NCI-H187 treated with DMSO at 0.1 percent for 48 hours (cell line): ENCODE measurements at regions not wholly inside any gene's neighbourhood (a gene's known extent, or its start where the extent isn't known, plus 50 kb on each side); places are given as distances from the start of the nearest gene placed in this dataset.

Experiments
- DNase-seq: peaks from one replicate; lab custom pipeline; 2025; lab: John Stamatoyannopoulos, UW

DNA sequence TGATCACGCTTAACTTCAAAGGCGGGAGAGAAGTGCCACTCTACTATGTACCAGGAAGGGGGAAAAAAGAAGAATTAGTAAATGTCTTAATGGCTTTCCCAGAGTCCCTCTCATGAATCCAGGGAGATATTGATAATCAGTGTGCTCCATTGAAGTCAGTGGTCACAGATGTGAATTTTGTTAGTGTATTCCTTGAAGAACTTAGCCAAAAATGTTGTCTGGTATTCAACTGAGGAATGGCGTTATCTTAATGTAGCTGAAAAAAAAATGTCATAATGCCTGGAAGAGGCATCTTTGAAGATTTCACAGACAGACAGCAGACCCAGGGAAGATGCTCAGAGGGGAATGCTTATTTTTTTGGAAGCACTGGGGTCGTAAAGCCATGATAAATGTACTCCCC, 250.4 kb downstream of the WDR11 start:
- no peak for DNase-seq

DNA sequence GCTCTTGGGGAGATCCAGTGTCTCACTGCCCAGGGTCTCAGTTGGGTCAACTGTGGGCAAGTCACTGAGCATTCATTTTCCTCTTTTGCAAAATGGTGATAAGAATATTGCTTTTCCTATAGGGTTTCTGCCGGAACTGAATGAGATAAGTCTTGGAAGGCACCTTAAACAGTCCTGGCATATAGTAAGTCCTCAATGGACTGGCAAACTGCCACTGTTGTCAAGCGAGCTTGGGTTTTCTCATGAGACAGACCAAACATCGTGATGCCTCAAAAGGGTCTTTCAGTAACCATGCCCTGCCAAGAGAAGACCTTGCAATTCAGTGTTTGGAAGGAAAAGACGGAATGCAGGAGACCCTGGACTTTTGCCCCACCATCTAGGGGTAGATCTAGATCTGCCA, 251.5 kb downstream of the WDR11 start:
- DNase-seq, result no peak

DNA sequence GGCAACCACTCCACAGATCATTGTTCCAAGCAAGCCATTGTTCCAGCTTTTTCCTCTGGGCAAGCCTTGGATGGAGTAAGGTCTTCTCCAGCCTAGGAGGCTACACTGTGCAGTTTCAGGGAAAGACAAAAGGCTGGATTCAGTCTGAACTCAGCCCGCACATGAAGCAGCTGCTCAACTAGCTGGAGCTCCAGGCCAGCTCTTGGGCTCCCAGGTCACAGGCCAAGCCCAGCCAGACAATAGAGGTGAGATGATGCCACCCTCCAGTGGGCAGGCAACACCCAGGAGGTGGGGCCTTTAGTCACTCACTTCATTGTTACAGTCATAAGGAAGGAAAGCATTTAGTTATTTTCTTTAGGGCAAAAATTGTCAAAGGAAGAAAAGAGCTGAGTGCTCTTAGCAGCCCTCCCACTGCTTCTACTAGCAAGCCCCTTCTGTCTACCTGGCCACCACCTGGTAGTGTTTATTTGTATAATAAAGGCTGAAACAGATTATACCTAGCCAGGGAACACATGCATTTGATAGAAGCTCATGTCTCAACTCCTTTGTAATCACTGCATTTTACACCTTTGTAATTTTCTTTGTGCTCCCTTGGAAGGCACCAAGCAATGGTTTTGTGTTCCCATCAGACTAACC, 253.4 kb downstream of the WDR11 start:
- peak; percentile 22 for DNase-seq

DNA sequence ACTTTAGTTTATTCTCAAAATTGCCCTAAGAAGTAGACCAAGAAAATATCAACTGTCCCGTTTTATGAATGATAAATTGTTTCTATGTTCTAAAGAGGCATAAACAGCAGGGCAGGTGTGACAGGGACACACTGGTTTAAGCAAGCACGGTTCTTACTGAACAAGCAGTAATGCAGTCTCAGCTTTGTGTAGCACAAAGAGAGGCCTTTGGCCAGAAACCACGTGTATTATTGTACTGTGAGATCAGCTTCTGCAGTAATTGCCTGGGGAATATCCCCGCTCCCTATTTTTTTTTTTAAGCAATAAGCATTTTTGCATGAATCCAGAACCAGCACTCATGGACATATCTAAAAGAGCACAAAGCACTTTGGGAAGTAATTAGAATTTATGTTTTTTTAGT, 255.4 kb downstream of the WDR11 start:
- DNase-seq, result no peak

DNA sequence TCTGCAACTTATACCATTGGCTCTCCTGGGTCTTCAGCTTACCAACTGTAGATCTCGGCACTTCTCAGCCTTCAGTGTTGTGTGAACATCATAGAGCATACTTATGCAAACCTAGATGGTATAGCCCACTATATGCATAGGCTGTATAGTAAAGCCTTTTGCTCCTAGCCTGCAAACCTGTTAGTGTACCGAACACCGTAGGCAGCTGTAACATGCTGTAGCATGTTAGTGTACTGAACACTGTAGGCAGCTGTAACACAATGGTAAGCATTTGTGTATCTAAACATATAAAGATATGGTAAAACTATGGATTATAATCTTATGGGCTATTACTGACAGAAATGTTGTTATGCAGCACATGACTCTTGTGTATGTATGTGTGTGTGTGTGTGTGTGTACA, 256.9 kb downstream of the WDR11 start:
- no peak for DNase-seq

DNA sequence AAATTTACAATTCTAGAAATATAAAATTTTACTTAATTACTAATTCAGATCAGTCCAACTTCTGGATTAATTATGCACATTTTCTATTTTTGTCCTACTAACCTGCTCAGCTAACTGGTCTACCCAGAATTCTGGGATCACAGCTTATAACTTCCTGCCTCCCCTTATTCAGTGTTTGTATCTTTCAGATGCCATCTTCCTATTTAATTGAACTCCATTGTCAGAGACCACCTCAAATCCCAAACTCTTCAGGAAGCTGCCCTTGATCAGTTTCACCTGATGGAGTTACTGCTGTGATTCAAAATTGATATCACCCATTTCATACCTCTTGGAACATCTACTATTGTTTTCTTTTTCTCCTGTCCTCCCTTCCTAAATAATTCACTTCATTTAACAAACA, 259.2 kb downstream of the WDR11 start:
- no peak for DNase-seq

DNA sequence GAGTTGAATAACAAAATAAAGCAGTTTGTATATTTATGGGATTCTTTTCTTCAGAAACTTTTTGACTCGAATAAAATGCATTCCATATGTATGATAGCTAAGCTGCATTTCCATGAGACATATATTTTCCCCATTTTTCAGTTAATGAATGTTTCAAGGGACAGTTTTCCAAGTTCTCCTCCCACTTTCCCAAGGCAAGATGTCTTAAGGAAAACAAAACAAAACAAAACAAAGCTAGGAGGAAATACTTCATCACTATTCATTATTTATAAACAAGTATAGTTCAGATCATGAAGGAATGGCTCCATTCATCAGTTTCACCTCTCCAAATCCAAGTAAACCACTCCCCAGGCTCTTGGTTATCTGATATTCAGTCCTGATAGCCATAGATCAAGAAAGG, 261.0 kb downstream of the WDR11 start:
- DNase-seq, result no peak

DNA sequence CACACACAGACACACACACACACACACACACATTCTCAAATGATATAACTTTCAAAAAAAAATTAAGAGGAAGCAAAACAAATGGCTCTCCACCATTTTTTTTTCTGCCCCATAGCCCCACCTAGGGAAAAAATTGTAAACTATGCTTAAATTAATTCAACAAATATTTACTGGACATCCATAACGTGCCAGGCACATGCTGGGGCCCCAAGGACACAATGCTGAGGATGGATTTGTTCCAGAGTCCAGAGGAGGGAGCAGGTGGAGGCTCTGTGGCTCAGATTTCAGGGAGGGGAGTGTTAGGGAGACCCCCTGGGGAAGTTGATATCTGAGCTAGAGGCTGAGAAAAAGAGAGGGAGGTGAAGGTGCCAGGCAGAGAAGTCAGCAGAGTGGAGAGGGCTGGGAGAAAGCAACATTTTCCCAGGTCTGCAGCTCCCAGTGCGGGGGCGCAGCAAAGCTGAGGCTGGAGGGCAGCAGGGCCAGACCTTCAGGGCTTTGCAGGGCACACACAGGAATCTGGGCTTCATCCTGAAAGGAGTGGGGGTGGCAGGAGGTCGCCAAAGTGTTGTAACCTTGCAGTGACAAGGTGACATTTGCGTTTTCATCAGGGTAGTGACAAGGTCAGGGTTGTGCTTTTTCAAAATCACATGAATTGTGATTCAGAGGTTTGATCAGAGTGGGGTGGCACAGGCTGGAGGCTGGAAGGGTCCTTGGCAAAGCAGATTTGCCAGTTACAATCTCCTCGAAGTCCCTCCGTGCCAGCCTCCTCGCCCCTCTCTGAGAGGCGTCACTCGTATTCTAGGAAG, 261.6 kb downstream of the WDR11 start:
- no peak for DNase-seq

DNA sequence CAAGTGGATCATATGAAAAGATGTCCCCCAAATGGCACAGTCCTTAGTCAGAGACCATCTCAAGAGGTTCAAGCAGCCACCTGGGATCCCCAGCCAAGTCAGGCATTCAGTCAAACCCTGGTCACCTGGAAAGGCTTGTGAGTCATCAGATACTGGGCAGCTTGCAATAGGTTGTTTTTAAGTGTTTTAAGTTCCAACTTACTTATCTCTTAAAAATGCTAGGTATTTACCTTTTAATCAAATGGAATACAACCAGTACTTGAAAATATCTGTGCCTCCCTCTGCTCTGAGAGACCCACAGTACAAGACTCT, 262.2 kb downstream of the WDR11 start:
- no peak for DNase-seq

DNA sequence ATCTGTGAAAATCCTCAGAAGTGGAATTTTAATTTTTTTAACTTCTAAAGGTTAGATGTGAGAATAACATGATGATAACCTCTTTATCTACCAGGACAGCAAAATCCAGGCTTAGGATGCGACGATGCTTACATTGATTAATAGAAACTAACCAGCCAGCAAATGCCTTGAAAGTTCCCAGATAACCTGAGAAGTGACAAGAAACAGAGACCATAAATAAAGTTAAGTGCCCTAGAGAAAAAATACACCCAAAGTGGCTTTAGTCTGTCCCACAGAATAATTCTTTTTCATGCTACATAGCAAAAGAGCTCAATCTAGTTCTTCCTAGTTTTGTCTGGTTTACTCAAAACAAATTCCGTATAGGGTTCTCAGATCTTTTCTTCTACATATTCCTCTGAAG, 262.7 kb downstream of the WDR11 start:
- no peak for DNase-seq

DNA sequence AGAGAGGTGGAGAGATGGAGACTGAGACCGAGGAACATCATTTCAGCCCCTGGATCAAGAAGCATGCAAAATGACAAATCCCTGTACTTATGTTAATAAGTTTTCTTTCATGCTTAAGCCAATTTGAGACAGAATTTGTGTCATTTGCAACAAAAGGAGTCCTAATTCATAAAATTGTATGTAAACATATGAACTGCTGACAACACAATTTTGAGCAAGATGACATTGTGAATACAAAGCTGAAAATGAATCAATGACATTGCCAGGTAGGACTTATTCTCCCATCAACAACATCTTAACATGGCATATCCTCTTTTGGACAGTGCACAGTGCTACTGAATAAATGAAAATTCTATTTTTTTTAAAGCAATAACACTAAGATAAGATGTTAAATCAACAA, 264.0 kb downstream of the WDR11 start:
- DNase-seq, result no peak

DNA sequence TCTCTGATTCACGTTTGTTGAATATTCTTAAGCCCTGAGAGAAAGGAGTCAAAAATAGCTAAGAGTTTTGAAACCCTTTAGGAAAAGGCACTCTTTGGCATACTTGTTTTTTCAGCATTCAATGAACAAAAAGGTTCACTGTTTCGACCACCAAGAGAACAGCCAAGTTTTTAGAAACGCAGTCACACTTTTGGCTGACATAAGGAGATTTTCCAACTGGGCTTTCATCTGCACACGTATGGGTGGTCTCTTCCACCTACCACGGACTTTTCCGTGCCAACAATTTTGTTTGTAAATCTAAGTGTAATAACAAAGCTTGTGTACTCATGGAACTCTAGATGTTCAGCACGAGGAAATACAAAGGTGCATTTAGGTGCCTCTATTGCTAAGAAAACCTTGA, 270.3 kb downstream of the WDR11 start:
- DNase-seq, result no peak

DNA sequence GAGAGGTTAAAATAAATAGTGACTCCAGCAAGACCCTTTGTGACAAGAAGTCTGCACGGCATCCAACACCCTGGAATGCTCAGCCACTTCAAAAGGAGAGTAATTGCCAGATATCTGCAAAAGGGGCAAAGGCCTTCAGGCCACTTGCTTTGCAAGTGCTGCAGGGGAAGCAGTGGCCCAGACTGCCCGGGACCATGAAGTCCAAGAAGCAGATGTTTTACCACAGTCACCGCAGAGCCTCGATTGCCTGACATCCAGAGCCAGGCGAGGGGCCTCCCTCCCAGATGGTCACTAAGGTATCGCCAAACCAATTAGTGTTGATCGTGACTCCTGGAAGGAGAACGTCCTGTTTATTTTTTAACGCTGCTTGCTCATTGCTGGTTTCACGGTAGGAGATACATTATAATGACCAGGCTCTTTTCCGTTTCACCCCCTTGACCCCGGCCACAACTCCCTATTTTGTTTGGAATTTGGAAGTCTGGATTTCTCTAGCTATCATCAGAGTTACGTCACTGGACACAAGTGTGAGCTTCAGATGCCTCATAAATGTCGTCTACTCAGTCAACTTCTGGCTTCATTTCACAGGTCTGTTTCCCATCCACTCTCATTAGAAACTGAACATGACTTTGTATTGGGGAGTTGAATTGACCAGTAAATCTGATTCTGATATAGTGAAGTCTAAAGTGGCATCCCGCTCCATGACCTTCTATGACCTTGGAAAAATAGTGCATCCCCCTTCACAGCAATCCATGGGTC, 276.2 kb downstream of the WDR11 start:
- DNase-seq, result no peak

DNA sequence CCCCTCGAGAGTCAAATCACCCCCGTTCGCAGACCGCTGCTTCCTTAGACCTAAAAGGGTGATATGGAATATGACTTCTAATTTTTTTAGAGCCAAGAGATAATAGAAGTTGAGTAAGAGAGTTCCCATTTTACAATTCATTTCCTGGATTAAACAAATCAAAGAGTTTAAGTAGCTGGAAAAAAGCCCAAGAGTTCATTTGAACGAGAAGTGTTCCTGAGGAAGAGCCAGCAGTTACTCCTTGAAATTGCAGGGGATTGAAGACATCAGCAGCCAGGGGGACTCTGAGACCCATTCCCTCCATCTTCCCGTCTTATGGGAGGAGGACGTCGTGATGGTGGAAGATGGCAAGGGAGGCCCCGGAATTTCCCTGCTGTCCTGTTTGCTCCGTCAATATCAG, 277.0 kb downstream of the WDR11 start:
- no peak for DNase-seq

DNA sequence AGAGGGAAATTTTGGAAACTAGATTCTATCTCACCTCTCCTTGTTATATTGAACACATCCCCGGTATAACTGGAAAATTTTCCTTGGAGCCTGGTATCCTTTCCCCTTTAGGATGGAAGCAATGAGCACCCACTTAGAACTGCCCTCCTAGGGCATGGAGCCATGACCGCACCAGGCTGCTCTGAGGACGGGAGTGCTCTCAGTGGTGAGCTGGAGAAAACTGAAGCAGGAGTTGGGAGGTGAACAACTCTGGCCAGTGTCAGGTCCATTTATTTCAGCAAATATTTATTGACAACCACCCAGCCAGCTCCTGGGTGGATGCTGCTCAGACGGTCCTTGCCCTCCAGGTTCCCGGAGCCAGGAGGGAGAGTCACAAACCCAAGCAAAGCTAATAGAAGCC, 278.1 kb downstream of the WDR11 start:
- no peak for DNase-seq

DNA sequence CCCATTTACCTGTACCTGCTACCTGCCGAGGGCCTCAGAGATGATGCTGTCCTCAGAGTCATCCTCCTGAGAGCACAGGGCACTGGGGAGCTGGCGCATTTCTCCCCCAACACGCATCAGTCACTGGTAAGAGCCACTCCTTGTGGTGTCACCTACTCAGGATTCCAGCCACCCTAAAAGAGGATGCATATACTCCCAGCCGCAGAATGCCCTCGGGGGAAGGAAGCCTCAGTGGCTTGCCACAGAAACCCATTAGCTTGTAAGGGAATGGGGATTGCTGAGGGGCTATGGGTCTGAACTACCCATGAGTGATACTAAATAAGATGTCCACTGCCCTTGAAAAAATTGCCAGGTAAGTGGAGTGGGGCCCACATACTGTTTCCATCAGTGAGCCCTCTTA, 279.2 kb downstream of the WDR11 start:
- DNase-seq, result no peak

DNA sequence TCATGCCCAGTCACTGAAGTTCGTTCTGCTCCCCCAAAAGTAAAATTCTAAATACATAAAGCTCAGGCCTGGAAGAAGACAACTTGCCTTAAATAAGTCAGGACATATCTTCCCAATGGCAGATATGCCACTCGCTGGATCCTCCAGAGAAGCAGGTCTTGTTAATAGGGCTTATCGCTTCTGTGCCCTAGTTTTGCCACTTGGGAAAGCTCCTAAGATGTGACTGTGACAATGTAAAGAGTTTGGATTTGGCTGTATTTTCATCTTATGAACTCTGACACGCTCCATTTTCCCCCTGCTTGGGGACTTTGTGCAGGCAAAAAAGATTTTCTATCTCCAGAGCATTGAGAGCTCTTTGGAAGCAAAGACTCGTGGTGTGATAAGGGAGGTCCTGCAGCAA, 279.9 kb downstream of the WDR11 start:
- no peak for DNase-seq

DNA sequence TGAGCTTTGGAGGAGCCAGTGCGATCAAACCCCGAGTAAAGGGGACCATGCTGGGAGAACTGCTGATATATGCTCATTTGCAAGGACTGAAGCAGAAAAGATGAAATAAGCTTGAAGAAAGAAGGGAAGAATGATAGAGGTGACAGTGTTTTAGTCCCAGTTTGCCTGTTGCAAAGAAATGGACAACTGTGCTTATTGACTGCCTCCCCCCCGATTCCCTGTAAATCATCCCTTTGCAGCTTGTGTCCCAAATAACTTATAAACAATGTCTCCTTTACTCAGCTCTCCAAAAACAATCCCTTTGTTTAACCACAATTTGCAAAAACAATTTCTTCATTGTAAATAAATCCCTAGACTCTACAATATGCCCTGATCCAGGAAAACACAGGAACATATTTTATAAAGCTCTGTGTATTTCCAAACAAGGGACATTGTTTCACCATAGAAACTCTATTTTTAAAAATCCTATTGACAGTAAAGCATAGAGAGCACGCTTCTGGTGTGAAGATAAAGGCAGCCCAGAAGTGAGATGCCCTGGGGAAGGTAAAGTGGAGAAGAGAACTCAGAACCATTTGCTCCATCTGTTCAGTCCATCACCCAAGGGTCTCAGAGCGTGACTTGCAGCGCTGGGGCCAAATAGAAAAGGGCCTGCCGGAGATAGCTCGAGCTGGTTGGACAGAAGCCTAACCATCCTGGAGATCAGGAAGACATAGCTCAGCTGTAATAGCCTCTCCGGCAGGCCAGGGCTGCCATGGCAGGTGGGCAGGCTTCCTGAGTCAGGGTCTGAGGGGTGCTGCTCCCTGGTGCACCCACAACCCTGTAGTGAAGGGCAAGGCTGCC, 280.5 kb downstream of the WDR11 start:
- no peak for DNase-seq

DNA sequence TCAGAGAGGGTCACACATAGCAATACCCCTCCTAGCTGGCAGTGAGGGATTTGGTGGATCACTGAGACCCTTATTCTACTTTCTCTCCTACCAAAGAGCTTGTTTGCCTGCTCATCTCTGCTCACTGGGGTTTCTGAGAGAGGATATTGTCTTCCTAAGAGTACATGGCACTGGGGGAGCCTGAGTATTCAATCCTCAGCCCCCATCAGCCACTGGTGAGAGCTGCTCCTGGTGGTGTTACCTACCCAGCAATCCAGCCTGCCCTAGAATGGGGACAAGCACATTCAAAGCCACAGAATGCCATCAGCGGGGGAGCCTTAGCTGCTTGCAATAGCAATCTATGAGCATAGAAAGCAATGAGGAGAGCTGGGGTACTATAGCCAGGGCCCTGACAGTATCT, 281.1 kb downstream of the WDR11 start:
- no peak for DNase-seq

DNA sequence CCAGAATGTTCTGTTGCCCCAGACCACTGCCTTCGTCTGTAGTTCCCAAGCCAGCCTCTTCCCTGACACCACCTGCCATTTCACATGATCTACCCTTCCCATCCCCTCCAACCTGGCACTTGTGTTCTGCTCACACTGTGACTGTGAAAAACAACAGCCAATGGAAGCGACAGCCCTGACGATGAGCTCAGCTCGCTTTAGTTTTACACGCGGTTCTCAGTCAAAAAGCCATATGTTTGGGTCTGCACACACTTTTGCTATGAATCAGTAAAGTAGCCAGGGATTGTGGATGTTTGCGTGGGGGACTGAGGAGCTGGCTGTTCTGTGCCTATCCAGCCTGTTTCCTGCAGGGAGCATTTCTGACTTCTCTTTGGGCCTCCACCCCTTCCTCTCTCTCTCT, 282.7 kb downstream of the WDR11 start:
- DNase-seq, result no peak

DNA sequence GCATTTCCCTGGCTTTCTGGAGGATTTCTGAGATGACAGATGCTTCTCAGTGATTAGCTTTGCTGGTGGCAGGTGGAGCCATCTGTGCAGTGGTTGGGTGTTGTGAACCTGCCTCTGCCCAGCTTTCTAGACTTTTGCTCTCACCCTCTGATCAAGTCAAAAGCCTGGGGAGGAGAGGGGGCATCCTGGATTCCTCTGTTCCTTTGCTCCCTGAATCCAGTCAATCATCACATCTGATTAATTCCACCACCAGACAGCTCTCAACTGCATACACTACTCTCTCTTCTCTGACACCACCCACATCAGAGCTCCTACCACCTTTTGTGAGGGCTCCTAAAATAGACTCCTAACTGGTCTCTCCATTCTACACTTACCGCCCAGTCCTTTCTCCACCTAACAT, 283.5 kb downstream of the WDR11 start:
- no peak for DNase-seq

DNA sequence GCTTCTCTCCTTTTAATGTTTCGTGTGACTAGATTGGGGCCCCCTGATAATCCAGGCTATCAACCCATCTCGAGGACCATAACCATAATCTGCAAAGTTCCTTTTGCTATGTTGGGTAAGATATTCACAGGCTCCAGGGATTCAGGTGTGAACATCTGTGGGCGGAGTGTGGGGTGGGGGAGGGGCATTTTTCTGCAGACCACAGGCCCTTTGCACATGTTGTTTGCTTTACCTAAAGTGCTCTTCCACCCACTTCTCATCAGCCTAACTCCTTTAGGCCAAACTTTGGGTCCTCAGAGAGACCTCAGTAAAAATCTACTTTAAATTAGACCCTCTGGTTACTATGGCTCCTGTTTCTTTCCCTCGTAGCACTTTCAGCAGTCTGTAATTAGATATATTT, 284.4 kb downstream of the WDR11 start:
- DNase-seq, result no peak

DNA sequence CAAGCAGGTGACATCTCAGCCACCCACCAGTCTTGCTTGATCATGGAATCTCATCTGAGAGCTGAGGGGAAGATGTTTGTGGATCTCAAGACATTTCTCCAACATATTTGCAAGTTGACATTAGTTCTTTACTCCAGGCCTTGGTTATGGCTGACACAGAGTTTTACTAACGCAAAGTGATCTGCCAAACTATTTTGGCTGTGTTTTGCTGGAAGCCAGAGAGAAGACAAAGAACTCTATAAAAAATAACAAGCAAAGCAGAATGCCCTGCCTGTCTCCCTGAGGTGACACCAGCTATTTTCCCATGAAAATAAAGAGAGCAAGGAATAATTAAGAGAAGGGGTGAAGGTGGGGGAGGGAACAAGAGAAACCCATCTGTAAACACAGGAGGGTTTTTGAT, 286.4 kb downstream of the WDR11 start:
- DNase-seq, result no peak
